SJCRH30 (cell line): ENCODE measurements at regions not wholly inside any gene's neighbourhood (a gene's known extent, or its start where the extent isn't known, plus 50 kb on each side); places are given as distances from the start of the nearest gene placed in this dataset.

Experiments
- DNase-seq, 2 experiments: peaks; one replicate each; pipeline ENCODE4 v3.0.0-alpha.2; 2015 to 2020
- H3K27ac ChIP-seq: fragments of 250-450 bp; sonication (Bioruptor Pico); 2 replicates; pipeline ENCODE4 v1.5.1; 2020; ENCODE audit warnings: mild to moderate bottlenecking, moderate library complexity
- H3K27me3 ChIP-seq: fragments of 250-450 bp; sonication (Bioruptor Pico); 2 replicates; pipeline ENCODE4 v1.5.1; 2020; ENCODE audit warnings: mild to moderate bottlenecking, moderate library complexity
- H3K36me3 ChIP-seq: fragments of 250-450 bp; sonication (Bioruptor Pico); 2 replicates; pipeline ENCODE4 v1.5.1; 2020; ENCODE audit warnings: mild to moderate bottlenecking, moderate library complexity
- H3K4me1 ChIP-seq: fragments of 250-450 bp; sonication (Bioruptor Pico); 2 replicates; pipeline ENCODE4 v1.5.1; 2020; ENCODE audit warnings: mild to moderate bottlenecking, moderate library complexity
- H3K4me3 ChIP-seq: fragments of 250-450 bp; sonication (Bioruptor Pico); 2 replicates; pipeline ENCODE4 v1.5.1; 2020; ENCODE audit warnings: mild to moderate bottlenecking, moderate library complexity
- H3K9me3 ChIP-seq: fragments of 250-450 bp; sonication (Bioruptor Pico); replicated peaks from 2 replicates; pipeline ENCODE4 v1.5.1; 2020; ENCODE audit warnings: mild to moderate bottlenecking, moderate library complexity

DNA sequence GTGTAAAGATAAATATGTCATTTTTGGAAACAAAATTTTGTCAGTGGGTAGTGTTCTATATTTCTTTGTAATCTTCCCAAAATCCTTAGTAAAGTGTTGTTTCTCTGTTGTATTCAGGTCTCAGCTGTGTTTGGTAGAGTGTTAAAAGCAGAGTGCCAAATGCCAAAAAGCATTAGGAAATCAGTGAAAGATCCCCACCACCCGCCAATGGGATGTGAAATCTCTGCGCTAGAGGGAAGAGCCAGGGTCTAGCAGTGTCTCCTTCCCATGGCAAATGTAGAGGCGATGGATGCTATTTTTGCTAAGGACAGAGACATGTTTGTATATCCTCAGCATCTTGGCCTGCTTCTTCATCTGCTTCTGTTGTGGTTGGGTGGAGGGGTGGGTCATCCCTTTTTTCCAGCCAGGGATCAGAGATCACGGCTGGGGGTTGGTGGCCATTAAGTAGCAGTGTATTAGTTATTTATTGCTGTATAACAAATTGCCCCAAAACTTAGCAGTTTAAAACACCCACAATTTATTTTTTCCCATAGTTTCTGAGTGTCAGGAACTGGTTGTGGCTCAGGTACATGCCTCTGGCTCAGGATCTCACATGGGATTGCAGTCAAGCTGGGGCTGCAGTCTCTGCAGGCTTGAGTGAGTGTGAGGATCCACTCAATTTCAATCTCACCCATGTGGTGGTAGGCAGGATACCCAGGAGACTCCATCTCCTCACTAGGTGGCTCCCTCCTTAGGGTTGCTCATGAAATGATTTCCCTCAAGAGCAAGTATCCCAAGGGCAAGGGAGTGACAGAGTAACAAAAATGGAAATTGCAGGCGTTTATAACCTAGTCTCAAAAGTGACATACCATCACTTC, 211.9 kb downstream of the MYCN start:
- Histone ChIP-seq H3K27ac (no peak overlapping the region), H3K9me3 (peaks cover 7% of the 10 kb centered on the region; the same call in 1 of the 2 replicates), H3K36me3 (no peaks in the 10 kb centered on the region), H3K4me3 (no peak overlapping the region), H3K27me3 (no peaks in the 10 kb centered on the region), H3K4me1 (peaks cover 11% of the 10 kb centered on the region)
- no peak for DNase-seq

DNA sequence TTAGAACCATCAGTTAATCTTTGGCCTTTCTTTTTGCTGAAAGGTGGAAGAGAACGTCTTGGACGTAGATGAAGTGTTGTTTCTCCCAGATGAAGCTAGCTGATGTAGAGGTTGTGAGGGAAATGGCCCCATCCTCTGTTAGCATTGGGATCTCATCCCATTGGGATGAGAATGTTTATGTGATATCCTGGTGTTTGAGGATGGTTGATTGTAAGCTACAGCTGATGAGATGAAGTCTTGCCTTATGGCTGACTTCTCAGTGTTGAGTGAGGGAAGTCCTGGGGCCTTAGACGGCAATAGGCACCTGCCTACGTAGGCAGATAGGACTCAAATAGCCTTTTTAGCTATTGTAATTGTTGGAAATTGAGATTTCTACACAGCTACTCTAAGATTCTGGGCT, 211.3 kb downstream of the MYCN start:
- Histone ChIP-seq H3K27ac (no peak overlapping the region), H3K4me1 (peaks cover 11% of the 10 kb centered on the region), H3K9me3 (peaks cover 7% of the 10 kb centered on the region; the same call in 1 of the 2 replicates), H3K27me3 (no peaks in the 10 kb centered on the region), H3K4me3 (no peak overlapping the region), H3K36me3 (no peaks in the 10 kb centered on the region)
- no peak for DNase-seq

- Histone ChIP-seq H3K27me3 (no peaks in the 10 kb centered on the region), H3K4me3 (no peak overlapping the region), H3K9me3 (peaks cover 7% of the 10 kb centered on the region; the same call in 1 of the 2 replicates), H3K4me1 (peaks cover 11% of the 10 kb centered on the region), H3K36me3 (no peaks in the 10 kb centered on the region), H3K27ac (no peak overlapping the region)
- no peak for DNase-seq
Observed at GRCh38 chr2:16151281-16151570, 210.9 kb downstream of the MYCN start.

DNA sequence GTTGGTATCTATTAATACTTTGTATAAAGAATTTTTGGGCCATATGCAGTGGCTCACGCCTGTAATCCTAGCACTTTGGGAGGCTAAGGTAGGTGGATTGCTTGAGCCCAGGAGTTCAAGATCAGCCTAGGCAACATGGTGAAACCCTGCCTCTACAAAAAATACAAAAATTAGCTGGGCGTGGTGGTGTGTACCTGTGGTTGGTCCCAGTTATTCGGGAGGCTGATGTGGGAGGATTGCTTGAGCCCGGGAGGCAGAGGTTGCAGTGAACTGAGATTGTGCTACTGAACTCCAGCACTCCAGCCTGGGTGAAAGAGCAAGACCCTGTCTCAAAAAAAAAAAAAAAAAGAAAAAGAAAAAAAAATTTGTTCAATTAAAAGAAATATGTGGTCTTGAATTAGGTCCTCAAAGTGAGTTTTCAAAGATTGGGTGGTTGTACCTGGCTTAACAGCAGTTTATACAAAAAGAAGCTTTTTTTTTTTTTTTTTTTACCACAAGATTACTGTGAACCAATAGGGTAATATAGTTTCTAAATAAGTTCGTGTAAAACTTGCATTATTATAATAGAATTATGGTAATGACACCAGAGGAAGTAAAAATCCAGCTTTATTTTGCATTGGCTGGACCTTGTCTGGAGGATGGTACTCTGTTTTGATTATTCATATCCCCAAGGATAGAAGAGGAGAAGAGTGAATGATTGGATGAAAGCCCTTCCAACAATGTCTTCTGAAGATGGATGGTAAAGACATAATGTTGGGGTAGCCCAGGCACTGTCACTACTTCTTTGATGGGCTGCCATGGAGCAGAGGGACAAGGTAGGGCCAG, 210.3 kb downstream of the MYCN start:
- Histone ChIP-seq H3K9me3 (peaks cover 7% of the 10 kb centered on the region; the same call in 1 of the 2 replicates), H3K4me1 (peaks cover 11% of the 10 kb centered on the region), H3K36me3 (no peaks in the 10 kb centered on the region), H3K4me3 (no peak overlapping the region), H3K27me3 (no peaks in the 10 kb centered on the region), H3K27ac (no peak overlapping the region)
- no peak for DNase-seq

DNA sequence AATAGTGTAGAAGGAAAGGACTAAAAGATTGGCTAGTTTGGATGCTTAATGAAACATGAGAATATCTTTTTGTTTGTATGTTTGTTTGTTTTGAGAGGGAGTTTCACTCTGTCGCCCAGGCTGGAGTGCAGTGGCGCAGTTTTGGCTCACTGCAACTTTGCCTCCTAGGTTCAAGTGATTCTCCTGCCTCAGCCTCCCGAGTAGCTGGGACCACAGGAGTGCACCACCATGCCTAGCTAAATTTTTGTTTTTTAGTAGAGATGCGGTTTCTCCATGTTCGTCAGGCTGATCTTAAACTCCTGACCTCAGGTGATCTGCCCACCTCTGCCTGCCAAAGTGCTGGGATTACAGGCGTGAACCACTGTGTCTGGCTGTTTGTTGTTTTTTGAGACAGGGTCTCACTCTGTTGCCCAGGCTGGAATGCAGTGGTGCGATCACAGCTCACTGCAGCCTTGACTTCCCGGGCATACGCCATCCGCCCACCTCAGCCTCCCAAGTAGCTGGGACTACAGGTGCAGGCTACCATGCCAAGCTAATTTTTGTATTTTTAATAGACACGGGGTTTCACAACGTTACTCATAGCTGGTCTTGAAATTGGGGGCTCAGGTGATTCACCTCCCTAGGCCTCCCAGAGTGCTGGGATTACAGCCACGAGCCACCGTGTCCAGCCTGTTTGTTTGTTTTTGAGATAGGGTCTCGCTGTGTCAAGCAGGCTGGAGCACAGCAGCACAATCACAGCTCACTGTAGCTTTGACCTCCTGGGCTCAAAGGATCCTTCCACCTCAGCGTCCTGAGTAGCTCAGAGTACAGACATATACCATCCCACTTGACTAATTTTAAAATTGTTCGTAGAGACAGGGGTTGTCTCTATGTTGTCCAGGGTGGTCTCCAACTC, 209.2 kb downstream of the MYCN start:
- DNase-seq: no peak
- Histone ChIP-seq H3K4me1 (no peaks in the 10 kb centered on the region; the same call in 1 of the 2 replicates), H3K9me3 (peaks cover 3% of the 10 kb centered on the region; the same call in 1 of the 2 replicates), H3K27ac (no peak overlapping the region), H3K4me3 (no peak overlapping the region), H3K27me3 (no peaks in the 10 kb centered on the region), H3K36me3 (no peaks in the 10 kb centered on the region)

DNA sequence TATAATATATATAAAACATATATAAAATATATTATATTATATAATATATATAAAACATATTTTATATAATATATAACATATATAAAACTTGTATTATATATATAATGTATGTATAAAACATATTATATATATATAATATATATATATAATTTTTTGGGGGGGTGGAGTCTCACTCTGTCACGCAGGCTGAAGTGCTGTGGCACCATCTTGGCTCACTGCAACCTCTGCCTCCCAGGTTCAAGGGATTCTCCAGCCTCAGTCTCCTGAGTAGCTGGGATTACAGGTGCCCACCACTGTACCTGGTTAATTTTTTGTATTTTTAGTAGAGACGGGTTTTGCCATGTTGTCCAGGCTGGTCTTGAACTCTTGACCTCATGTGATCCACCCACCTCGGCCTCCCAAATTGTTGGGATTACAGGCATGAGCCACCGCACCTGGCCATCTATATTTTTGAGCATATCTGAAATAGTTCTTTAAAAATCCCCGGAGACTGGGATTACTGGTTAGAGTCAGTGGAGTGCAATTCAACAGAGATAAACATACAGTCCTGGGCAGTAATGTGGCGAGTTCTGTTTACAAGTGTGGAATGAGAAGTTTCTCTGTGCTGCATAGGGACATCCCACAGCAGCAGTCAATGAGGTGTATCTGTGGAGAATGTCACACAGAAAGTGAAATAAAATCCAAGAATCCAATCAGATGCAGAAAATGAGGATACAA, 208.4 kb downstream of the MYCN start:
- DNase-seq: peak in 1 of 2 experiments; percentile 1
- H3K4me1 ChIP-seq: no peaks in the 10 kb centered on the region
- no peaks in the 10 kb centered on the region for H3K36me3 ChIP-seq

GRCh38 chr2:16142383-16143361, 202.3 kb downstream of the MYCN start:
- no peak overlapping the region for H3K4me3 ChIP-seq
- DNase-seq: no peak
- H3K27ac ChIP-seq: no peak overlapping the region

More for the DNA sequence above, 208.4 kb downstream of the MYCN start:
- Histone ChIP-seq H3K27me3 (no peaks in the 10 kb centered on the region), H3K27ac (no peak overlapping the region), H3K9me3 (peaks cover 3% of the 10 kb centered on the region; the same call in 1 of the 2 replicates), H3K4me3 (no peak overlapping the region)

DNA sequence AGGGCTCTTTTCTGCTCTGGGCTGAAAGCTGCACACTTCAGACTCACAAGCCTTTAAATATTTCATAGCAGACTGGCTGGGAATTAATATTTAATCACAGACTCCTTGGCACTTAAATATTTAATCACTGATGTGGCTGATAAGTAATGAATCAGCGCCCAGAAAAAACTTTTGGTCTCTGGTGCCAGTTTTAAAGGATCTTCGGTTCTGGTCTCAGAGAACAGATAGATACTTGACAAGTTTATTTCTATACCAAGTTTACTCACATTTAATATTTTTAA, 201.2 kb downstream of the MYCN start:
- 0 out of 2 replicates have a peak, but pooled peaks cover 6% of the 10 kb centered on the region for H3K9me3 ChIP-seq
- H3K27ac ChIP-seq: no peak overlapping the region
- DNase-seq: no peak
- no peaks in the 10 kb centered on the region for H3K36me3 ChIP-seq
- no peaks in the 10 kb centered on the region for H3K27me3 ChIP-seq
- H3K4me1 ChIP-seq: 0 out of 2 replicates have a peak, but pooled peaks cover 4% of the 10 kb centered on the region
- H3K4me3 ChIP-seq: no peak overlapping the region

More at GRCh38 chr2:16142383-16143361, 202.3 kb downstream of the MYCN start:
- Histone ChIP-seq H3K4me1 (0 out of 2 replicates have a peak, but pooled peaks cover 4% of the 10 kb centered on the region), H3K36me3 (no peaks in the 10 kb centered on the region), H3K27me3 (no peaks in the 10 kb centered on the region), H3K9me3 (0 out of 2 replicates have a peak, but pooled peaks cover 6% of the 10 kb centered on the region)

- H3K27me3 ChIP-seq: no peaks in the 10 kb centered on the region
- H3K36me3 ChIP-seq: no peaks in the 10 kb centered on the region
- H3K4me1 ChIP-seq: 0 out of 2 replicates have a peak, but pooled peaks cover 4% of the 10 kb centered on the region
- H3K27ac ChIP-seq: no peak overlapping the region
- no peak overlapping the region for H3K4me3 ChIP-seq
- 0 out of 2 replicates have a peak, but pooled peaks cover 6% of the 10 kb centered on the region for H3K9me3 ChIP-seq
- no peak for DNase-seq
Observed at GRCh38 chr2:16140771-16141640, 200.7 kb downstream of the MYCN start.

- Histone ChIP-seq H3K4me1 (0 out of 2 replicates have a peak, but pooled peaks cover 4% of the 10 kb centered on the region), H3K36me3 (no peaks in the 10 kb centered on the region), H3K9me3 (0 out of 2 replicates have a peak, but pooled peaks cover 6% of the 10 kb centered on the region), H3K27me3 (no peaks in the 10 kb centered on the region), H3K4me3 (no peak overlapping the region), H3K27ac (no peak overlapping the region)
- DNase-seq: no peak
Observed at GRCh38 chr2:16139663-16140615, 199.6 kb downstream of the MYCN start.
